ENCODE measurements at regions not wholly inside any gene's neighbourhood (a gene's known extent, or its start where the extent isn't known, plus 50 kb on each side); places are given as distances from the start of the nearest gene placed in this dataset.

DNA sequence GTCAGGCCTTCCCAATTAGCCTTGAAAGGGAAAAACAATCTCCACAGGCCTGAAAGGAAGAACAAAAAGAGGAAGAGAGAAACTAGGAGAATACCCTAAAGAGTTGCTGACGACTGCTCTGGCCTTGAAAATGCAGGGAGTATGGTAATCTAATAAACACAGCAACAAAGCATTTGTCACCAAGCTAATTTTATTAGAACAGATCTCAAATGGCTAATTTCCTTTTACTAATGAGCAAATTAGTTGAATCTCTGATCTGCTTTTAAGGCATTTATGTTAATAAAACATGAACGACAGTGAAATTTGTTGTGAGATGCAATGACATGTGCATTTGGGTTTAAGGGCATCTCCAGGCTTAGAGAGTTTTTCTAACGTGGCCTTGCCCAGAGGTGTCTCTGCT lies 212.2 kb downstream of the BUD13 start:
- DNase-seq (ENCODE audit: low spot score), result no peak

DNA sequence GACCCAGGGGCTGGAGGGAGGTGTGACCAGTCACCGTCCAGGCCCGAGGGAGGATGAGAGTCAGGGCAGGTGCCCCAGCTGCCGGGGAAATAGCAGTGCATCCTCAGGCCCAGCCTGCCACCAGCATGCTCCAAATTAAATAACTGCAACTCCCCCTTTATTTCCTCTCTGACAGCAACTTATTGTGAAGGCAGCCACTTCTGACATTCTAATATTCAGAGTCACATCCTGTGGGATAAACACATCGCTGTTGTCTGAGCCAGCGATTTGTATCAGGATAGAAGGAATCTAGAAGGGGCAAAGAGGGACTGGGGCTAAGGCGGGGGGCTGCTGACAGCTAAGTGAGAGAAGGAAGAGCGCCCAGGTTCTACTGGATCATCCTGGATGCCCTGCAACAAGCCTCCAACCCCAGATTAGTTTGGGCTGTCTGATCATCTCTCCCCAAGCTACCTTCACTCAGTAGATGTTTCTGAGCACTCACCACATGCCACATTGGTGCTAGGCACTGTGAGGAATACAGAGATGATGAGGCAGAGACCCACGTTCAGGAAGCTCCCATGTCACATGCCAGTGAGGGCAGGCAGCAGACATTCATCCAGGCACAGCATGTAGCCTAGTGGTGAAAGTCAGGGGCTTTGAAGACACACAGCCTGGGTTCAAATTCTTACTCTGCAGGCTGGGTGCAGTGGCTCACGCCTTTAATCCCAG lies 214.1 kb downstream of the BUD13 start:
- no peak for DNase-seq (ENCODE audit: low spot score)

DNA sequence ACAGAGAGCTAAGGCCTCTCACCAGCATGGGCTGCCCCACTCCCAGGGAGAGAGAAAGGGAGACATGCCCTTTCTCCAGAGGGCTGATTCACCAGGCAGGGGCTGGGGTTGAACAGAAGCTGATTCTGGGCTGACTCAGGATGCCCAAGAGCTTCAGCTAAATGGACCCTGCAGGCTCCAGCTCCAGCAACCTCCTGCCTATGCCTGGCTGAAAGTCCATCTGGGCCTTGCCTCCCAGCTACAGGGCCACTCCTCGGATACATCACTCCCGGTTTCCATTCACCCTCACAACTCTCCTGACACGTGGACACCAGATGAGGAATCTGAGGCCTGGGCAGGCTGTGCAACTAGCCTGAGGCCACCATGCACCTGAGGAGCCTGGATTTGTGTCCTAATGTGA lies 215.5 kb downstream of the BUD13 start:
- DNase-seq (ENCODE audit: low spot score), result no peak

DNA sequence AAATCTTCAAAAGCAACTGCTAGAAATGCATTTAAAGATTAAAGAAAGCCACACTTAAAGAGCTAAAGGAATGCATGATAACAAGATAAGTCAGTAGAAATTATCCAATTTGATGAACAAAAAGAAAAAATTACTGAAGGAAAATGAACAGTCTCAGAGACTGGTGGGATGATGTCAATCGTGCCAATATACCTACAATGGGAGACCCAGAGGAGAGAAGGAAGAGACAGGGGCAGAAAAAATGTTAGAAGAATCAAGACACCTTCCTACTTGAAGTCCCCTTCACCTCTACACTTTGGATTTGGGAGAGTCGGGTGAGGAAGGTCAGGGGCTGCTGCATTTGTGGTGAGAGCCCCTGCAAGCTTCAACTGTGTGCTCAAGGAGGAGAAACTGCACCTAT lies 216.3 kb downstream of the BUD13 start:
- DNase-seq (ENCODE audit: low spot score), result no peak

DNA sequence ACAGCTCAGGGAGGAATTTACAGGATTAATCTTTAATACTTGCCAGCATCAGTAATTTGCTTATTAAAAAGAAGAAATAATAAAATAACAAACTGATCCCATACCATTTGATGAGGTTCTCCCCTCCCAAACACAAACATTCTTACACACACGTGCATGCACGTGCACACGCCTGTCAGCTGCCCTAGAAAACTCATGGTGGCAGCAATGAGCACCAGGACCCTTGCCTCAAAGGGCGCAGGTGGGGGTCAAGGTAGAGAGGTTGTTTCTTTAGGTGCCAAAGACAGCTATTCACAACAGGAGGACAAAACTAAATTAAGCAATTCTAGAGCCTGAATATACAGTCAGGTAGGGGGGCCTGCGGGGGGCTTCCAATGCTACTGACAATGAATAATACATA lies 219.3 kb downstream of the BUD13 start:
- DNase-seq (ENCODE audit: low spot score), result no peak

DNA sequence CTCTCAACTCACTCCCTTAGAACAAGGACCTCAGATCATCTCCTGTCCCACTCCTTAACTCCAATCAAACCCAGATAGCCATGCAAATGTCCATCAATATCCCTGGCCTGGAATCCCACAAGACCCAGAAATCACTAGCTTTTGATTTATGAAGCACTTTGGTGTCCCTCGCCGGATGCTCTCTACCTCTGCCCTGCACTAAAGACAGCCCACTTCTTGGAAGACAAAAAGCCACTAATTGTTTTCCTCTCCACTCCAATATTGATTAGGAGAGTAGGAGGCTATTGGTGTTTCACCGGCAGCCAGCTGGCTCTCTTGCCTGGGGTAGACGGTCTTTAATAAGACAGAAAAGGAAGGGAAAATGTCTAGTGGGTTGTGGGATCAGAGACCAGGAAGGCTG lies 221.2 kb downstream of the BUD13 start:
- DNase-seq (ENCODE audit: low spot score), result no peak

DNA sequence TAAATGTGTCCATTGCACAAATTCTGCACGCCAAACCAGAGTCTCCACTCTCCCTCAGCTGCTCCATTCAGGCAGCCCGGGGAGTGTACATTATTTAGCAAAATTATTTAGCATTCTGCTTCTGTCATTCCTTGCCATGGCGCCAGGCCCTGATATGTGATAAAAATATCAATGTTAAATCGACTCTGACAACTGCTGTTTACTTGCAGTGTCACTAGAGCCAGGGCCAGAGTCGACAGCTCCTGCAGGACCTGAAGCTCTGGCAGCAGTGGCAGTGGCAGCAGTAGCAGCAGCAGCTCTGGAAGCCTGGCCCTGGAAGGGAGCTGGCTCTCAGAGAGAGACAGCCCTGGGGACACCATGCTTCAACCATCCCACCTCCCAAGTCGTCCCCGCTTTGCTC lies 224.5 kb downstream of the BUD13 start:
- DNase-seq (ENCODE audit: low spot score), result no peak

DNA sequence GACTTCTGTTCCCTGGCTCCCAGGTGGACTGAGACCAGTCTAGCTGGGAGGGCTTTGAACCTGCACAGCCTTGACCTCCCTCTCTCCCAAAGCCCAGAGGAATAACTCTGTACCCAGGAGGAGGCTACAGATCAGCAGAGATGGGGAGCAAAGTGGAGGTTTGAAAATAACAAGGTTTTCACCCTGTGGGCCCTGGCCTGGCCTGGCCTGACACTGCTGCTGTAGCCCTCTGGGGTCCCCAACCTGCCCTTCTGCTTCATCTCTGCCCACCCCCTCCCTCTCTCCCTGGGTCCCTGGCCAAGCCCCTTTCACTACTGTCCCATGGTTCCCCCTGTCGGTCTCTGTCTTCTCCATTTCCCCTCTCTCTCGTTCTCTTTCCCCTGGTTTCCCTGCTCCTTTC lies 225.2 kb downstream of the BUD13 start:
- DNase-seq (ENCODE audit: low spot score), result no peak

DNA sequence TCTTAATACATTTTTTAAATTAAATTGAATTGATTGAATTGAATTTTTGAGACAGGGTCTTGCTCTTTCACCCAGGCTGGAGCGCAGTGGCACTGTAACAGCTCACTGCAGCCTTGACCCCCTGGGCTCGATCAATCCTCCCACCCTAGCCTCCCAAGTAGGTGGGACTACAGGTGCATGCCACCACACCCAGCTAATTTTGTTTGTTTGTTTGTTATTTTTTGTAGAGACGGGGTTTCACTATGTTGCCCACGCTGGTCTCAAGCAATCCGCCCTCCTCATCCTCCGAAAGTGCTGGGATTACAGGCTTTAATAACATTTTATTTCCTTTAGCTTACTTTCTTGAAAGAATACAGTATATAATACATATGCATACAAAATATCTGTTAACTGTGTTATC lies 226.9 kb downstream of the BUD13 start:
- DNase-seq (ENCODE audit: low spot score), result no peak

DNA sequence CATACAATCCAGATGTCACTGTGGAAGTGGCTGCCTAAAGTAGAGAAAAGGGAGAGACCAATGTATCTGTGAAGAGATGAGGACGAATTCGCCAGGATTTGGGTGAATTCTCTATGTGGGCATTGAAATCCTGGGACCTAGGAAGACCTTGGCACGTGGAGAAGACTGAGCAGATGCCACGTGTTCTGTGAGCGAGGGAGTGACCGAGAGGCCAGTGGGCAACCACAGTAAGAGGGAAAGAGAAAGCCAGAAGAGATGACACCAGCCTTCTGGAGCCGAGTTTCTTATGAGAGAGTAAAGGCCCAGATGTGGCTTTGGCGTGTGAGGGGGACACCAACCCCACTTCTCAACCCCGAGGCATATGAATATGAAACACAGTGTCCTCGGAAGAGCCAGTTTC lies 228.1 kb downstream of the BUD13 start:
- no peak for DNase-seq (ENCODE audit: low spot score)

DNA sequence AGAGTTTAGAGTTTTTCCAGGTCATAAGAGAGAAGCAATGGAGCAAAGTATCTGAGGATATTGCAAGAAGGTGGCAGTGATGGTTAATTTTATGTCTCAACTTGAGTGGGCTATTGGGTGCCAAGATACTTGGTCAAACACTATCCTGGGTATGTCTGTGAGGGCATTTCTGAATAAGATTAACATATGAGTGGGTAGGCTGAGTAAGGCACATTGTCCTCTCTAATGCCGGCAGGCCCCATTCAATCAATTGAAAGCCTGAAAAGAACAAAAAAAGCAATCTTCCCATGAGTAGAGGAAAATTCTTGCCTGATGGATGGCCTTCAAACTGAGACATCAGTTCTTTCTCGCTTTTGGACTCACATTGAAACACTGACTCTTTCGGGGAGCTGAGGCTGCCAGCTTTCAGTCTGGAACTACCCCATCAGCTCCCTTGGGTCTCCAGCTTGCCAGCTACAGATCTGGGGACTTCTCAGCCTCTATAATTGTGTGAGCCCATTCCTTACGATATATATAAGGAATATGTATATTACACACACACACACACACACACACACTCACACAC lies 228.8 kb downstream of the BUD13 start:
- no peak for DNase-seq (ENCODE audit: low spot score)

DNA sequence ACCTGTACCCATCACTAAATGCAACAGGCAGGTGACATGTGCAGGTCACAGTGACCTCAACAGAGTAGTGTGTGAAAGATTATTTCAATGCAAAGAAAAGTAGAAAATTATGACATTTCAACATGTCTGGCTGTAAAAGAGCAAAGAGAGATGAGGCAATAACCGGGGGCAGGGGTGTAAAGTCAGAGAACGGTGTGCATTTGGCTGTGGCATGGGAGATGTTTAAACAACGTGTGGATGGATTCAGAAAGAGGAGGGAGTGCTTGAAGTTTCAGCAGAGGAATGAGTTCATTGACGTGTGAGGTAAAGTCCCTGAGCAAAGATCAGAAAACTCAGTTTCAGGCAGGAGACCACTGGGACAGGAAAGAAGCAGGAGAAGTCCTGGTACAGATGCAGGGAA lies 229.7 kb downstream of the BUD13 start:
- DNase-seq (ENCODE audit: low spot score), result no peak

DNA sequence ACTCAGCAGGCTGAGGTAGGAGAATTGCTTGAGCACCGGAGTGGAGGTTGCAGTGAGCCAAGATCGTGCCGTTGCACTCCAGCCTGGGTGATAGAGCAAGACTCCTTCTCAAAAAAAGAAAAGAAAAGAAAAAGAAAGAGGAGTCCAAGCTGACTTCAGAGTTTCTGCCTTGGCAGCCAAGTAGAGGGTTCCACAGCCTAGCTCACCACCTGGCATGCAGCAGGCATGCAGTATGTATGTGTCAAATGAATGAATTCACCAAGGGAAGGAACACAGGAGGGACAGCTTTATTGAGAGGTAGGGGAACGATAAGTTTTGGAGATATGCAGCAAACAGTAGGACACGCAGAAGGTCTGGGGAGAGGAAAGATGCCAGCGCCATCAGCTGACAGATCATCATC lies 230.4 kb downstream of the BUD13 start:
- DNase-seq (ENCODE audit: low spot score), result no peak

DNA sequence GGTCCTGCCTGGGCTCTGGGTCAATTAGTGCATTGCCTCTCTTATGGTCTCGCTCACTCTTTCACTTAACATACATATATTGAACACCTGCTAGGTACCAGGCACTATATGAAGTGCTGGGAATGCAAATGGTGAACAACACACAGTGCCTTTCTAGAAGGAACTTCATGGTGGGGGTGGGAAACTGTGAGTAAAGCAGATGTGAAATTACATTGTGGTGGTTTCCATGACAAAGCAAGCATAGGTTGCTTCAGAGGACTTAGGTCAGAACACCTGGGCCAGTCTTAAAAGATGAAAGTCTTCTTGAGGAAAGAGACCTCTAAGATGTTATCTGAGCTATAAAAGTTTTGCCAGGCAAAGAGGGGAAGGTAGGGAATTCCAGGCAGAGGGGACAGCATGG lies 231.3 kb downstream of the BUD13 start:
- no peak for DNase-seq (ENCODE audit: low spot score)

DNA sequence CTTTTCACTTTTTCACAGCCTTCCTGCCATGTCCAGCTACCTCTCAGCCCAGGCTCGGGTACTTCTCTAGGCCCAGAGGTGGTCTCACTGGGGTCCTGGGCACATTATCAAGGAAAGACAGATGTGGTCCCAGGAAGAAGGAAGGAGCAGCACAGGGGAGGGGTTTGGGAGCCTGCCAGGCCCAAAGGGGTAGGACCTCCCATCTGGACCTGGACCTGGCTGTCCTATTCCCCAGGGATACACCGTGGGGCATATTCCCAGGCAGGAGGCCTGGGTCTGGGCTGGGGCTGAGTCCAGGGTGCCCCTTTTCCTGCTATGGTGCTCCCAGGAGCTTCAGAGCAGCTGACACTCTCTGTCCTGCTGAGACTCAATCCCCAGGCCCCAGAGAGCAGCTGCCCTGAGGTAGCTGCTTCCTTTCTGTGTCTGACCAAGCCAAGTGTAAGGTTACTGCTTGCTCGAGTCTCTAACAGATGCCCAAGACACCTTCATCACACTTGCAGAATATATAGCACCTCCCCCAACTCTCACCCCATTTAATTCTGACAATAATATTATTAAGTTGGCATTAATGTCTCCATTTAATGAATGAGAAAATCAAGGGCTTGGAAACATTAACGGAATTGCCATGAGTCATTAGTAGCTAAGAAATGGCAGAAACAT lies 232.0 kb downstream of the BUD13 start:
- DNase-seq (ENCODE audit: low spot score), result no peak

DNA sequence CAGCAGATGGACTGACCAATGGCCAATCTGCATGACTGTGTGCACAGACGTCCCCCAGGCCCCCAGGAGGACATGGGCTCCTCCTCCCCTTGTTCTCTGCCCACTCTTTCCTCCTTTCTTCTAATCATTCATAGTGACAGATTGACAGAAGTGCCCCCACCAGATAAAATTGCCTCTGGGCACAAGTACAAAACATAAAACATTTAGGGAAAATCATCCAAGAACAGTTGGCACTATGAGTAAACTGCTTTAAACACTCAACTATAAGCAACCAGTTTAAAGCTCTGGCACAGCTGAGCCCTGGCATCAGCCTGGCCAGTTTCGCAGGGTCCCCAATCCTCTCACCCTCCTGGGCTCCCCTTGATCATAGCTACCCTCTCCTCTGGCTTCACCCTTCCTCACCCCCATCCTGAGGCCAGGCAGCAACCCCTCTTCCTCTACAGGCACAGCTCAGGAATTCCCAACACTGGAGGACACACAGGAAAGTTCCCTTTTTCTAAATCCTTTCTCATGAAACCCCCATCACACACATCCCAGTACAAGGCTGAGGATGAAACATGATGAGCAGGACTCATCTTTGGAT lies 232.9 kb downstream of the BUD13 start:
- DNase-seq (ENCODE audit: low spot score), result no peak

DNA sequence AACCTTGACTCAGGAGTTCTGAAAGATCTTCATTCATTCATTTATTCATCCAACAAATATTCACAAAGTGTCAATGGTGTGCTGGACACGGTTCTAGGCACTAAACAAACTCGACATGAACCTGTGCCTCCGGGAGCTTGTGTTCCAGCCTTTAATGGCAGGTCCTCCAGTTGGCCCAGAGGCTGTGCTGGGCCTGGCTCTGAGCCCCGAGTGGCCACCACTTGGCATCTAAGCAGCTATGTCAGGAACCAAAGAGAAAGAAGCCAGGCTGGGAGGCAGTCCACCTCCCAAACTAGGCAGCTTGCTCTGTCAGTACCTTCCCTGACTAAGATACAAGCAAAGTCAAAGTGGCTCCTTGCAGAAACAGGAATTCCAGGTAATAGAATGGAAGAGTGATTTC lies 233.6 kb downstream of the BUD13 start:
- DNase-seq (ENCODE audit: low spot score), result no peak

DNA sequence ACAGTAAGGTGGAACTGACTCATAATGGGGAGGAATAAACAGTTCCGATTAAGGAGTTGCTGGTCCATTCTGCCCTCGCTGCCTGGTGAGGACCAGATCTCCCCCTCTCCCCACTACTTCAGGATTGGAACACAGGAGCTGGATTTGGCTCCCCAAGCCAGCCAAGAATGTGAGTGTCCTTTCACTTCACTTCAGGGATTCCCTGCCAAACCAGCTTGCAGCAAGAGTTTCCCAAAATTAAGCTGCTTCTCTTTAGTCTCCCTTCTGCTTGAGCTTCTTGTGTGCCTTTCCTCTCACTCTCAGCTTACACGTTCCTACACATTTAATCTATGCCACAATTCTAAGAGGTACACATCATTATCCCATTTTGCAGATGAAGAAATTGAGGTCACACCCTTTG lies 234.1 kb downstream of the BUD13 start:
- no peak for DNase-seq (ENCODE audit: low spot score)

DNA sequence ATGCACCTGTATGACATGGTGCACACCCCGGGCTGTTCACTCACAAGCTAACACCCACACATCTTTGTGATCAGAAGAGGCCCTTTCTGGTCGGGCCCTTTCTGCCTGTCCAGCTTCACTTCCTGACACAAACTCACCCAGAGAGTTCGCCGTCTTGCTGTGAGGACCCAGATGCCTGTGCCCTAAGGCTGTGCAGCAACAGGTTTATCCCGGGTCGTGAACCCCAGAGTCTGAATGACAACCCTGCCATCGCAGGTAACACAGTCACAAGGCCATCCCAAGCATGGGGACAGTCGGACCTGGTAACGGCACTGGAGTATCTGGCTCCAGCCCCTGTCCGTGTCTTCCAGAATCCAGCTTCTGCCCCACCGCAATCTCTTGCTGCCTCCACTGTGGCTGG lies 235.1 kb downstream of the BUD13 start:
- DNase-seq (ENCODE audit: low spot score), result no peak

DNA sequence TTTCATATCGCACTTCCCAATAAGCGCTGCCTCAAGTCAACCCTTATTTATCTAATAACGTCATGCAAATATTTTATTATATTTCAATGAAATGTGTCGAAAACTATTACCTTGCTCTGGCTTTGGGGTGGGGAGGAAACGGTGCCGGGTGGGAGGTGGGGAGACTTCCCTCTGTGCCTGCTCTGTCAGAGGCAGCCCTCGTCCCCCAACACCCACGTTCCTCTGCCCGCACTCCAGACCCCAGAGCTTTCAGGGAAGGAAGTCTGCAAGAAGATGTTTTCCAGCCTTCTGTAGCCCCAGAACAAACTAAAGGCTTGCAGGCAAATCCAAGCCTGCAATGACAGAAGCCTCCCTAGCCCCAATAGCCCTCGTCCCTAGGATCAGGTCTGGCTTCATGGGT lies 235.7 kb downstream of the BUD13 start:
- no peak for DNase-seq (ENCODE audit: low spot score)

DNA sequence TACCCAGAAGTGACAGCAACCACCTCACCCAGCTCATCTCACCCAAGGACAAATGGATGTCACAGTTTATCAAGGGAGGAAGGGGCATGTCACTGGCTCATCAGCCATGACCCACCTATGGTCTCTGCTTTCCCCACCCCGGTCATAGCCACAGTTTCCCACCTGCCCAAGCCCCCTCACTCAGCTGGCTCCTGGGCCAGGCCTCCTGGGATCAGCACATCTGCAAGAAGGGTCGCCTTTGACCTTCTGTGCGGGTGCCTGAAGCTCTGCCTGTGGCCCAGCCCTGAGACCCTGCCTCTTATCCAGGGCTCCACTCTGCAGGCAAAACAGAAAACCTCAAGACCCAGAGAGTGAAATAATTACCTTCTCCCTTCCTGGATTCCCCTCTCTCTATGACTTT lies 236.4 kb downstream of the BUD13 start:
- DNase-seq (ENCODE audit: low spot score), result no peak

DNA sequence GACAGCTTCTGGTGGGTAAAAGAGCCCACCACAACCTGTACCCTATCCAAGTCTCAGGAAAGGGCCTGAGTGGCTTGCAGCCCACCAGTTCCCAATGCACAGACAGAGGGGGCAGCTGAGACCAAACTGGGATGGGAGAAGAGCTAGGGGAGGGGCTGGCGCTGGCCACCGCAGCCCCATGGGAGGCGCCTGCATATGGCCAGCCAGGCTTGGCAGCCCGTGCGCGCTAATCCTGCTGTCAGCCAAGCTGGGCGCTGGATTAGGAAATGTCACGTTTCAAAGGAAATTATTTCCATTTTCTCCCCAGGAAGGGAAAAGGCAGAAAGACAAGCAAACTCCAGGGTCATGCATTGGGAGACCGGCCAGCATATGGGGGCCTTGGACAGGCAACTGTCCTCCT lies 236.8 kb downstream of the BUD13 start:
- DNase-seq (ENCODE audit: low spot score), result no peak

DNA sequence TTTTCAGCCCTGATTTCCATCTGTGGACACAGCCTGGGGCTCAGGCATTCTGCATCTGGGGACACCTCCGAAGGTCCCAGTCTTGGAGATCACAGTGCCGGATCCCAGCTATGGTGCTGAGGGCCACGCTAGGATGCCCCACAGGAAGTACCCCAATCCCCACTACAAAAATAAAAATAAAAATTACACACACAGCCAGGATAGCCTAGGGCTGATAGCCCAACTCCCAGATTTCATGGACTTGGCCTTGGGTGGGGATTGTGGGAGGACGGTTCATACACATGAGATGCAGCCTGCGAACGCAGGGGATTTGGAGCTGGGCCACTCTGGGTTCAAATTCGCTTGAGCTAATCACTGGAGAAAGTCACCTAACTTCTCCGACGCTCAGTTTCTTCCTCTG lies 237.7 kb downstream of the BUD13 start:
- no peak for DNase-seq (ENCODE audit: low spot score)

All from HT-29 (cell line).